K562 (cell line): ENCODE measurements at regions not wholly inside any gene's neighbourhood (a gene's known extent, or its start where the extent isn't known, plus 50 kb on each side); places are given as distances from the start of the nearest gene placed in this dataset.

ENCODE experiments used
- ADNP ChIP-seq: fragments of 200-800 bp; sonication (Bioruptor generic); IDR thresholded peaks from 2 replicates; pipeline ENCODE4 v1.6.1; 2016; ENCODE audit warnings: missing genetic modification characterization, missing compliant biosample characterization
- CBFA2T2 ChIP-seq: fragments of 450-650 bp; conservative IDR thresholded peaks from 2 replicates; pipeline ENCODE4 v1.6.1; 2017; ENCODE audit warnings: mild to moderate bottlenecking
- FOXM1 ChIP-seq, 2 experiments: fragments of 450-650 bp in 1 of 2; sonication (generic) in 1 of 2; formaldehyde crosslinking in 1 of 2; IDR thresholded peaks; 2 replicates each; pipeline versions ENCODE4 v1.6.1 to v1.9.0; 2017 to 2022; ENCODE audit warnings: low read depth in 2 of 2, mild to moderate bottlenecking in 2 of 2, missing genetic modification reagents in 1 of 2, moderate library complexity in 1 of 2
- GTF3C2 ChIP-seq: IDR thresholded peaks from 3 replicates; pipeline ENCODE4 v1.6.1; 2011; ENCODE audit warnings: borderline replicate concordance, mild to moderate bottlenecking, moderate library complexity; ENCODE audit not compliant: insufficient read length; ENCODE audit errors: extremely low read depth
- HES1 ChIP-seq: fragments of 450-650 bp; IDR thresholded peaks from 2 replicates; pipeline ENCODE4 v1.6.1; 2016; ENCODE audit warnings: low read depth, mild to moderate bottlenecking, moderate library complexity
- NCOR1 ChIP-seq: fragments of 450-650 bp; IDR thresholded peaks from 2 replicates; pipeline ENCODE4 v1.6.1; 2016; ENCODE audit warnings: mild to moderate bottlenecking, moderate library complexity
- NR2C2 ChIP-seq, 2 experiments: fragments of 200-800 bp in 1 of 2; sonication (Bioruptor generic) in 1 of 2; sonication (generic) in 1 of 2; formaldehyde crosslinking in 1 of 2; IDR thresholded peaks; 2 replicates each; pipeline versions ENCODE4 v1.6.1 to v1.8.0; 2016 to 2022; ENCODE audit warnings: mild to moderate bottlenecking in 1 of 2, missing compliant biosample characterization in 1 of 2, missing genetic modification characterization in 1 of 2, missing genetic modification reagents in 1 of 2
- NRF1 ChIP-seq, 2 experiments: fragments of 450-650 bp; IDR thresholded peaks in 1 of 2; conservative IDR thresholded peaks in 1 of 2; 2 replicates each; pipeline ENCODE4 v1.6.1; 2014; ENCODE audit warnings: mild to moderate bottlenecking in 2 of 2
- RBM14 ChIP-seq: fragments of 200-400 bp; formaldehyde crosslinking; IDR thresholded peaks from 2 replicates; pipeline ENCODE4 v1.6.1; 2018; ENCODE audit warnings: low read depth, mild to moderate bottlenecking, low read length, moderate library complexity, borderline replicate concordance; ENCODE audit not compliant: insufficient read depth
- REST ChIP-seq, 2 experiments: fragments of 450-650 bp; formaldehyde crosslinking in 1 of 2; IDR thresholded peaks; 2 replicates each; pipeline versions ENCODE4 v1.4.0 to v1.6.1; 2014 to 2020; ENCODE audit warnings: mild to moderate bottlenecking in 2 of 2, borderline replicate concordance in 1 of 2, low read depth in 1 of 2
- TFE3 ChIP-seq: fragments of 450-650 bp; formaldehyde crosslinking; IDR thresholded peaks from 2 replicates; pipeline ENCODE4 v1.4.0; 2020; ENCODE audit warnings: mild to moderate bottlenecking, mixed read lengths
- TRIM28 ChIP-seq: fragments of 450-650 bp; IDR thresholded peaks from 2 replicates; pipeline ENCODE4 v1.6.1; 2017

GRCh38 chr2:65527451-65528240, 95.2 kb upstream of the SPRED2 start (continued):
- no peak for TF ChIP-seq GTF3C2
- peak; percentile 63 for TF ChIP-seq REST (IDR thresholded peaks at IDR 0.05; ENCODE audit: borderline replicate concordance)
- no peak for TF ChIP-seq REST (CRISPR knock-in tag; IDR thresholded peaks at IDR 0.05; ENCODE audit: low read depth)
- TF ChIP-seq NRF1 (conservative IDR thresholded peaks at IDR 0.05 in 1 of 2, IDR thresholded peaks at IDR 0.05 in 1 of 2) = peak in 1 of 2 experiments; percentile 17; a peak in 1 of 4 replicates
- TF ChIP-seq TRIM28 = no peak
- TF ChIP-seq TFE3 (CRISPR knock-in tag) = peak; percentile 33
- TF ChIP-seq CBFA2T2 = peak; percentile 31
- peak; percentile 61; the same call in 1 of the 2 replicates for TF ChIP-seq ADNP
- TF ChIP-seq NR2C2 (CRISPR knock-in tag; IDR thresholded peaks at IDR 0.05) = no peak
- peak; percentile 92 for TF ChIP-seq NR2C2 (tag; IDR thresholded peaks at IDR 0.05)
- TF ChIP-seq HES1 = no peak; the same call in 1 of the 2 replicates
- peak; percentile 49 for TF ChIP-seq NCOR1
- TF ChIP-seq FOXM1 (IDR thresholded peaks at IDR 0.05; ENCODE audit: low read depth) = peak; percentile 25; the same call in 1 of the 2 replicates
- TF ChIP-seq FOXM1 (CRISPR knock-in tag; IDR thresholded peaks at IDR 0.05; ENCODE audit: low read depth) = no peak
- TF ChIP-seq RBM14 = no peak
